ENCODE measurements at regions not wholly inside any gene's neighbourhood (a gene's known extent, or its start where the extent isn't known, plus 50 kb on each side); places are given as distances from the start of the nearest gene placed in this dataset.

- intact Hi-C loops (cut with DNase I; ENCODE audit: low total_unique reads) = no loop called here
Measured at GRCh38 chr10:120156614-120157274, 264.2 kb downstream of the SEC23IP start.

GRCh38 chr10:120161111-120161510 is 268.6 kb downstream of the SEC23IP start:
- Histone ChIP-seq H3K9me3 (no peaks in the 10 kb centered on the region), H3K4me1 (no peaks in the 10 kb centered on the region), H3K27ac (no peak overlapping the region), H3K27me3 (no peaks in the 10 kb centered on the region), H3K4me3 (no peak overlapping the region), H3K36me3 (no peaks in the 10 kb centered on the region)
- DNase-seq (ENCODE audit: low spot score in 2 of 2) = no peak
- intact Hi-C loops (cut with DNase I; ENCODE audit: low total_unique reads) = no loop called here
- TF ChIP-seq POLR2A (IDR thresholded peaks at IDR 0.05) = no peak
- TF ChIP-seq CTCF (IDR thresholded peaks at IDR 0.05) = no peak
- TF ChIP-seq POLR2AphosphoS5 (IDR thresholded peaks at IDR 0.05) = no peak

More at GRCh38 chr10:120156614-120157274, 264.2 kb downstream of the SEC23IP start:
- Histone ChIP-seq H3K4me3 (no peak overlapping the region), H3K27ac (no peak overlapping the region), H3K4me1 (no peaks in the 10 kb centered on the region), H3K27me3 (no peaks in the 10 kb centered on the region), H3K36me3 (no peaks in the 10 kb centered on the region), H3K9me3 (peaks cover 0 to 6% of the 10 kb centered on the region in 2 donors)
- TF ChIP-seq POLR2AphosphoS5 (IDR thresholded peaks at IDR 0.05) = no peak
- DNase-seq (ENCODE audit: low spot score in 2 of 2) = no peak

- DNase-seq (ENCODE audit: low spot score in 2 of 2) = no peak
- no peaks in the 10 kb centered on the region for H3K9me3 ChIP-seq
- no peaks in the 10 kb centered on the region for H3K4me1 ChIP-seq
- intact Hi-C loops (cut with DNase I; ENCODE audit: low total_unique reads) = no loop called here
- H3K27me3 ChIP-seq = no peaks in the 10 kb centered on the region
- H3K27ac ChIP-seq = no peak overlapping the region
- peaks cover 4% of the 10 kb centered on the region for H3K36me3 ChIP-seq
- no peak for TF ChIP-seq POLR2AphosphoS5 (IDR thresholded peaks at IDR 0.05)
- no peak for TF ChIP-seq CTCF (IDR thresholded peaks at IDR 0.05)
- TF ChIP-seq POLR2A (IDR thresholded peaks at IDR 0.05) = no peak
- no peak overlapping the region for H3K4me3 ChIP-seq
Measured at GRCh38 chr10:120162471-120162870, 269.9 kb downstream of the SEC23IP start.

GRCh38 chr10:120172356-120172755 is 279.8 kb downstream of the SEC23IP start:
- no peak overlapping the region for H3K27ac ChIP-seq
- H3K36me3 ChIP-seq = no peaks in the 10 kb centered on the region
- TF ChIP-seq CTCF (IDR thresholded peaks at IDR 0.05) (no peak), POLR2AphosphoS5 (IDR thresholded peaks at IDR 0.05) (no peak), POLR2A (IDR thresholded peaks at IDR 0.05) (no peak)
- H3K4me3 ChIP-seq = no peak overlapping the region
- DNase-seq (ENCODE audit: low spot score in 2 of 2) = no peak
- intact Hi-C loops (cut with DNase I; ENCODE audit: low total_unique reads) = no loop called here
- H3K9me3 ChIP-seq = no peaks in the 10 kb centered on the region
- H3K4me1 ChIP-seq = no peaks in the 10 kb centered on the region
- no peaks in the 10 kb centered on the region for H3K27me3 ChIP-seq

GRCh38 chr10:120174491-120174890 is 282.0 kb downstream of the SEC23IP start:
- no peak for DNase-seq (ENCODE audit: low spot score in 2 of 2)
- no peak overlapping the region for H3K4me3 ChIP-seq
- TF ChIP-seq POLR2A (IDR thresholded peaks at IDR 0.05) (no peak), CTCF (IDR thresholded peaks at IDR 0.05) (no peak), POLR2AphosphoS5 (IDR thresholded peaks at IDR 0.05) (no peak)
- intact Hi-C loops (cut with DNase I; ENCODE audit: low total_unique reads) = no loop called here
- H3K27ac ChIP-seq = no peak overlapping the region
- no peaks in the 10 kb centered on the region for H3K9me3 ChIP-seq
- H3K4me1 ChIP-seq = no peaks in the 10 kb centered on the region
- no peaks in the 10 kb centered on the region for H3K27me3 ChIP-seq
- H3K36me3 ChIP-seq = no peaks in the 10 kb centered on the region
